ENCODE measurements at regions not wholly inside any gene's neighbourhood (a gene's known extent, or its start where the extent isn't known, plus 50 kb on each side); places are given as distances from the start of the nearest gene placed in this dataset.
A peak's percentile ranks its signal among the peaks of the same experiment; 100 is the strongest.
"Not testable (repeated sequence)": the region's sequence is repeated elsewhere in the genome, so short reads cannot be mapped to it uniquely, and the experiment has no call there.

- DNase-seq (ENCODE audit: low read depth) = no peak
These were observed 98.7 kb upstream of the GRIA3 start for GRCh38 chrX:123085311-123085940.

- DNase-seq (ENCODE audit: low read depth) = no peak
These were observed 97.3 kb upstream of the GRIA3 start for GRCh38 chrX:123086768-123087167.

GRCh38 chrX:123087326-123087725, 96.8 kb upstream of the GRIA3 start:
- DNase-seq (ENCODE audit: low read depth) = no peak

GRCh38 chrX:123088331-123088730, 95.7 kb upstream of the GRIA3 start:
- no peak for DNase-seq (ENCODE audit: low read depth)

GRCh38 chrX:123088930-123089329, 95.1 kb upstream of the GRIA3 start:
- DNase-seq (ENCODE audit: low read depth) = no peak

GRCh38 chrX:123093792-123094191, 90.3 kb upstream of the GRIA3 start:
- DNase-seq (ENCODE audit: low read depth) = no peak

GRCh38 chrX:123108513-123109427, 75.3 kb upstream of the GRIA3 start:
- peak; percentile 16 for DNase-seq (ENCODE audit: low read depth)

- DNase-seq (ENCODE audit: low read depth) = no peak
These were observed 62.8 kb upstream of the GRIA3 start for GRCh38 chrX:123121241-123121640.

- DNase-seq (ENCODE audit: low read depth) = not testable (repeated sequence)
These were observed 54.3 kb upstream of the GRIA3 start for GRCh38 chrX:123129805-123130204.
